GM23338 (cell line): ENCODE measurements at regions not wholly inside any gene's neighbourhood (a gene's known extent, or its start where the extent isn't known, plus 50 kb on each side); places are given as distances from the start of the nearest gene placed in this dataset.

Experiments used
- ATAC-seq: fragments of 200-7000 bp; cut with Tn5 transposase; 3 replicates; pipeline ENCODE4 v1.9.1; 2020
- DNase-seq: peaks from one replicate; pipeline ENCODE4 v3.0.0-alpha.2; 2015; ENCODE audit warnings: low spot score
- H2AFZ ChIP-seq: fragments of 200-600 bp; sonication (generic); 2 replicates; pipeline ENCODE4 v1.8.0; 2016; ENCODE audit warnings: antibody characterized with exemption, mild to moderate bottlenecking, moderate library complexity
- H3F3A ChIP-seq: fragments of 200-600 bp; sonication (generic); replicated peaks from 2 replicates; pipeline ENCODE4 v1.8.0; 2017; ENCODE audit warnings: antibody characterized with exemption, mixed run types, low read depth
- H3K27ac ChIP-seq: fragments of 200-600 bp; sonication (generic); 2 replicates; pipeline ENCODE4 v1.6.1; 2016; ENCODE audit warnings: low read depth
- H3K27me3 ChIP-seq: fragments of 200-600 bp; sonication (generic); 2 replicates; pipeline ENCODE4 v1.8.0; 2016; ENCODE audit warnings: mild to moderate bottlenecking, mixed run types, moderate library complexity; ENCODE audit not compliant: insufficient read depth
- H3K36me3 ChIP-seq: fragments of 200-600 bp; sonication (generic); 2 replicates; pipeline ENCODE4 v1.8.0; 2016; ENCODE audit warnings: mild to moderate bottlenecking; ENCODE audit not compliant: insufficient read depth
- H3K4me1 ChIP-seq: fragments of 200-600 bp; sonication (generic); 2 replicates; pipeline ENCODE4 v1.8.0; 2016; ENCODE audit warnings: mild to moderate bottlenecking, moderate library complexity; ENCODE audit not compliant: insufficient read depth
- H3K4me2 ChIP-seq: fragments of 200-600 bp; sonication (generic); 2 replicates; pipeline ENCODE4 v1.7.1; 2017; ENCODE audit warnings: mixed run types
- H3K4me3 ChIP-seq: fragments of 200-600 bp; sonication (generic); 2 replicates; pipeline ENCODE4 v1.6.1; 2016; ENCODE audit warnings: mixed run types
- H3K79me2 ChIP-seq: fragments of 200-600 bp; sonication (generic); replicated peaks from 2 replicates; pipeline ENCODE4 v1.8.0; 2017; ENCODE audit warnings: mild to moderate bottlenecking; ENCODE audit not compliant: insufficient read depth
- H3K9me2 ChIP-seq: fragments of 200-600 bp; sonication (generic); 2 replicates; pipeline ENCODE4 v1.8.0; 2017; ENCODE audit not compliant: insufficient read depth
- H4K20me1 ChIP-seq: fragments of 200-600 bp; sonication (generic); replicated peaks from 2 replicates; pipeline ENCODE4 v1.8.0; 2017; ENCODE audit warnings: mild to moderate bottlenecking; ENCODE audit not compliant: insufficient read depth
- H3K27ac Mint-ChIP-seq: 2 replicates; pipeline ENCODE4 v1.8.0; 2020; ENCODE audit warnings: inconsistent platforms, mild to moderate bottlenecking, moderate library complexity, mixed read lengths
- H3K27me3 Mint-ChIP-seq: 3 replicates; pipeline ENCODE4 v1.8.0; 2022; ENCODE audit warnings: low read depth, mild to moderate bottlenecking, moderate library complexity, mixed read lengths, inconsistent platforms; ENCODE audit not compliant: insufficient read depth, poor library complexity
- H3K36me3 Mint-ChIP-seq: 3 replicates; pipeline ENCODE4 v1.8.0; 2021; ENCODE audit warnings: low read depth, mild to moderate bottlenecking, inconsistent platforms, moderate library complexity, mixed read lengths
- H3K4me1 Mint-ChIP-seq: 3 replicates; pipeline ENCODE4 v1.8.0; 2020; ENCODE audit warnings: mild to moderate bottlenecking, inconsistent platforms, mixed read lengths
- H3K4me3 Mint-ChIP-seq: 3 replicates; pipeline ENCODE4 v1.8.0; 2021; ENCODE audit warnings: moderate library complexity, mild to moderate bottlenecking, inconsistent platforms, mixed read lengths
- H3K9me3 Mint-ChIP-seq: 3 replicates; pipeline ENCODE4 v1.8.0; 2020; ENCODE audit warnings: moderate library complexity, mild to moderate bottlenecking, inconsistent platforms, mixed read lengths
- CREB1 ChIP-seq: fragments of 250-450 bp; sonication (Bioruptor Pico); IDR thresholded peaks from 2 replicates; pipeline ENCODE4 v1.5.0; 2020; ENCODE audit warnings: low read depth, mild to moderate bottlenecking, moderate library complexity
- EZH2 ChIP-seq: fragments of 200-600 bp; sonication (generic); IDR thresholded peaks from one replicate; pipeline ENCODE4 v1.8.0; 2017; ENCODE audit warnings: antibody characterized with exemption, mild to moderate bottlenecking, low read depth; ENCODE audit not compliant: unreplicated experiment
- EZH2phosphoT487 ChIP-seq: fragments of 200-600 bp; sonication (generic); IDR thresholded peaks from one replicate; pipeline ENCODE4 v1.8.1; 2018; ENCODE audit warnings: antibody characterized with exemption; ENCODE audit not compliant: unreplicated experiment
- JUNB ChIP-seq: IDR thresholded peaks from one replicate; pipeline ENCODE4 v1.6.1; 2016; ENCODE audit warnings: antibody characterized with exemption; ENCODE audit not compliant: unreplicated experiment
- NANOG ChIP-seq: IDR thresholded peaks from 2 replicates; pipeline ENCODE4 v1.6.1; 2016; ENCODE audit warnings: antibody characterized with exemption, borderline replicate concordance
- POLR2AphosphoS5 ChIP-seq: IDR thresholded peaks from 2 replicates; pipeline ENCODE4 v1.6.1; 2016; ENCODE audit warnings: antibody characterized with exemption, low read depth
- REST ChIP-seq: IDR thresholded peaks from one replicate; pipeline ENCODE4 v1.6.1; 2018; ENCODE audit warnings: antibody characterized with exemption; ENCODE audit not compliant: unreplicated experiment
- ZNF114 ChIP-seq: fragments of 250-450 bp; sonication (Bioruptor Pico); IDR thresholded peaks from 2 replicates; pipeline ENCODE4 v1.5.0; 2020; ENCODE audit warnings: mild to moderate bottlenecking, moderate library complexity
- ZNF462 ChIP-seq: fragments of 250-450 bp; sonication (Bioruptor Pico); IDR thresholded peaks from 2 replicates; pipeline ENCODE4 v1.5.0; 2020; ENCODE audit warnings: mild to moderate bottlenecking, moderate library complexity

GRCh38 chr11:106614262-106614661 lies 404.0 kb downstream of the GUCY1A2 start (continued):
- TF ChIP-seq ZNF462 (CRISPR knock-in tag) (no peak), NANOG (no peak), EZH2phosphoT487 (no peak), JUNB (no peak), REST (no peak)

GRCh38 chr11:106619320-106619990 lies 398.8 kb downstream of the GUCY1A2 start:
- Mint-ChIP-seq H3K36me3 (no peaks in the 10 kb centered on the region), H3K4me1 (no peaks in the 10 kb centered on the region; the same call in 2 of the 3 replicates), H3K4me3 (no peak overlapping the region), H3K9me3 (no peaks in the 10 kb centered on the region), H3K27me3 (no peaks in the 10 kb centered on the region), H3K27ac (no peak overlapping the region)
- Histone ChIP-seq H3K79me2 (no peaks in the 10 kb centered on the region), H3K9me2 (peaks cover 4% of the 10 kb centered on the region; the same call in 1 of the 2 replicates), H3K36me3 (no peaks in the 10 kb centered on the region), H3K27ac (no peak overlapping the region), H3K4me3 (no peak overlapping the region), H3K27me3 (no peaks in the 10 kb centered on the region), H3F3A (no peaks in the 10 kb centered on the region), H3K4me2 (no peak overlapping the region), H4K20me1 (no peaks in the 10 kb centered on the region), H3K4me1 (no peaks in the 10 kb centered on the region), H2AFZ (no peak overlapping the region)
- ATAC-seq (no peak), DNase-seq (no peak)
- no peak for TF ChIP-seq CREB1 (CRISPR knock-in tag)
- no peak for TF ChIP-seq POLR2AphosphoS5
- TF ChIP-seq JUNB: no peak
- TF ChIP-seq EZH2: no peak
- no peak for TF ChIP-seq ZNF114 (CRISPR knock-in tag)
